ENCODE measurements at regions not wholly inside any gene's neighbourhood (a gene's known extent, or its start where the extent isn't known, plus 50 kb on each side); places are given as distances from the start of the nearest gene placed in this dataset.

DNA sequence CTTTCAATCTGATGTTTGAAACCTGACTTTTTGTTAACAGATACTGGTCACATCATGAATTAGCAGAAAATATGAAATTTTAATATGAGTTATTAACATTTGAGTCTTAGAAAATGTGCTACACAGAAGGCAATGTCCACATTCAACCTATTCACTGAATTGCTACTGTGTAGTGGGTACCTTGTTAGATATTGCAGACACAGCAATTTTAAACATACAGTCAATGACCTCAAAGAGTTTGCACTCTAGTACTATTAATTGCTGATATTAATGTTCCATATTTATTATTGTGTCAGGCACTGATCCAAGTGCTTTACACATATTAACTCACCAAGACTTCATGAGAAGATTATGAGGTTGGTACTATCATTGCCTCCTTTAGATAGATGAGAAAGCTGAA, 385.4 kb upstream of the PKDCC start:
- no peak for DNase-seq (ENCODE audit: low read depth, low spot score)

DNA sequence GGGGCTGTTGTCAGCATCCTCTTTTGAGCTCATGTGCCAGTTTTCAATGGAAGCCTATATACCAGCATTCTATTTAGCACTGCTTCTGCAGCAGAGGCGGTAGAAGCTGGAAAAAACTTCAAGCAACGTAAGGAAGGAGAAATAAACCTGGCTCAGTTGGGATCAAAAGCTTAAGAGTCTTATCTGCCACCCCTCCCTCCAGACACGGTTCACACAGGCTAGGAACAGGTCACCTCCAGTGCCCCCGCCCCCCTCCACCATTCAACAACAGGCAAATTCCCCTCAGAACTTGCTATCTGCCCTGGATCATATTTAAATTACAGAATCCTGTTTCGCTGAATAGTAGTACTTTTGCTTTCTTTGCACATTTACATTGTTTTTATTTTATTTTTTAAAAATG, 384.8 kb upstream of the PKDCC start:
- no peak for DNase-seq (ENCODE audit: low read depth, low spot score)

DNA sequence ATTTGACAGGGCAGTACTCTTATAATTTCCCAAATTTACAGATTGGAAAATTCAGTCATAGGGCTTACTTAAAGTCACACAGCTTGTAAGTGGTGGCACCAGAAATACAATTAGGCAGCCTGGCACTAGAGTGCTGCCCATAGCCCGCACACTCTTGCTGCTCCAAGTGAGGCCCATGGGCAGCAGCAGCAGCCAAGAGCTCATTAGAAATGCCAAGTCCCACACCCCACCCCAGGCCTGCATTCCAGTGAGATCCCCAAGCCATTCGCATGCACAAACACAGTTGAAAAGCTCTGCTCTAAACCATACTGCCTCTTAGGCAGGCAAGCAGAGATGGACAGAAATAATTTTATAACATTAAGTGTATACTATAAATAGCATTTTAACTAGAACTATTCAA, 379.3 kb upstream of the PKDCC start:
- no peak for DNase-seq (ENCODE audit: low read depth, low spot score)

DNA sequence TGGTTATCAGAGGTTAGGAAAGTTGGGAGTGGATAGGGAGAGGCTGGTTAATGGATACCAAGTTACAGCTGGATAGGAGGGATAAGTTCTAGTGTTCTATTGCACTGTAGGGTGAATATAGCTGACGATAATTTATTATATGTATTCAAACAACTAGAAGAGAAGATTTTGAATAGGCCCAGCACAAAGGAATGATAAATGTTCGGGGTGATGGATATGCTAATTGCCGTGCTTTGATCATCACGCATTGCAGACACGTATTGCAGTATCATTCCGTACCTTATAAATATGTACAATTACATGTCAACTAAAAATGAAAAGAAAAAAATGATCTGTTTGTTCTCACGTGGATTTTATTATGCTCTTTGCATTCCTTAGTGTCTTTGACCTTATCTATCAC, 369.2 kb upstream of the PKDCC start:
- DNase-seq (ENCODE audit: low read depth, low spot score), result no peak

DNA sequence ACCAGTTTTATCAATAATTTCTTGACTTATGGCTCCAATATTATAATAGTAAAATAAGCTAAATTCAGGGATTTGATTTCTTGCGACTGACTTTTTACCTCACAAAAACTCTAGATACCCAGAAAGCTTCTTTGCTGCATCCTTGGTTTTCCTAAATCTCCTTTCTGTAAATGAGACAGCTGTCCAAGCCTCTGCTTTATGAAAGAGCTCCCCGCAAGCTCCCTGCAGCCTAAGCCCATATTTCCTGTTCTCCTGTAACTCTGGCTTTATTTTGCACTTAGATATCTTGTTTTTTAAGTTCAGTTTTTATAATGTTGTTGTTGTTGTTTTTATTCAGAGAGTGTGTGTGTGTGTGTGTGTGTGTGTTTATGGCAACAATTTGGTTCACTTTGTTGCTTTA, 361.7 kb upstream of the PKDCC start:
- DNase-seq (ENCODE audit: low read depth, low spot score), result no peak

DNA sequence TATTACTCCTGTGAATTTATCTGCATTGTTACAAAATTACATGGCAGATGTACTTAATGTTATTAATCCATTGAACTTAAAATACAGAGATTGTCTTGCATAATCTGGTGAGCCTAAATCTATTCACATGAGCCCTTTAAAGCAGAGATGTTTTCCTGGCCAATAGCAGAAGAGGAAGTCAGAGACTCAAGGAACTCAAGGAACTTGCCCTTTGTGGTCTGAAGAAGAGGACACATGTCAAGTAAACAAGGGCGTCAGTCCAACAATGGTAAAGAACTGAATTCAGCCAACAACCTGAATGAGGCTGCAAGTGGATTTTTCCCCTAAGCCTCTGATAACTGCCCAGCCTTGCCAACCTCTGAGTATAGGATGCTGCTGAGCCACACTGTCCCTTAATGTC, 356.3 kb upstream of the PKDCC start:
- no peak for DNase-seq (ENCODE audit: low read depth, low spot score)

DNA sequence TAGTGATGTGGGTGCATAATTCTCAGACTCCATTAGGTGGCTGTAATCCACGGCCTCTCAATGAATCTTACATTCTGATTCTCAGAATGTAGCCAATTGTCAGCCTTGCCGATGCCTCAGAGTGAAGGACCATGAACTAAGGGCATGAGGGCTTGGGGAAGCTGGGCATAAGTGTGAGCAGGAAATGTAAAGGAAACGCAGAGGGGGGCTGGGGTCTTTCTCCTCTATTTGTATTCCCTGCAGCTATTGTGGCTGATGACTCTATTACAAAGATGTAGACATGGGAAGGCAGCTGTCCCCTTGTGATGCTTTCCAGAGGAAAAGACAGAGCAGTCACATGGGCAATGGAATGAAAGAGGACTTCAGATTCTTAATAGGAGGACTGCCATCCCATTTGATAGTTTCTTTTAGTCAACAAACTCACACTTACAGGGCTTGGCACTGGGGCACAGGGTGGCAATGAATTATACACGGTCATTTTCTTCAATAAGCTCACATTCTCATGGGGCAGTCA, 353.2 kb upstream of the PKDCC start:
- no peak for DNase-seq (ENCODE audit: low read depth, low spot score)

DNA sequence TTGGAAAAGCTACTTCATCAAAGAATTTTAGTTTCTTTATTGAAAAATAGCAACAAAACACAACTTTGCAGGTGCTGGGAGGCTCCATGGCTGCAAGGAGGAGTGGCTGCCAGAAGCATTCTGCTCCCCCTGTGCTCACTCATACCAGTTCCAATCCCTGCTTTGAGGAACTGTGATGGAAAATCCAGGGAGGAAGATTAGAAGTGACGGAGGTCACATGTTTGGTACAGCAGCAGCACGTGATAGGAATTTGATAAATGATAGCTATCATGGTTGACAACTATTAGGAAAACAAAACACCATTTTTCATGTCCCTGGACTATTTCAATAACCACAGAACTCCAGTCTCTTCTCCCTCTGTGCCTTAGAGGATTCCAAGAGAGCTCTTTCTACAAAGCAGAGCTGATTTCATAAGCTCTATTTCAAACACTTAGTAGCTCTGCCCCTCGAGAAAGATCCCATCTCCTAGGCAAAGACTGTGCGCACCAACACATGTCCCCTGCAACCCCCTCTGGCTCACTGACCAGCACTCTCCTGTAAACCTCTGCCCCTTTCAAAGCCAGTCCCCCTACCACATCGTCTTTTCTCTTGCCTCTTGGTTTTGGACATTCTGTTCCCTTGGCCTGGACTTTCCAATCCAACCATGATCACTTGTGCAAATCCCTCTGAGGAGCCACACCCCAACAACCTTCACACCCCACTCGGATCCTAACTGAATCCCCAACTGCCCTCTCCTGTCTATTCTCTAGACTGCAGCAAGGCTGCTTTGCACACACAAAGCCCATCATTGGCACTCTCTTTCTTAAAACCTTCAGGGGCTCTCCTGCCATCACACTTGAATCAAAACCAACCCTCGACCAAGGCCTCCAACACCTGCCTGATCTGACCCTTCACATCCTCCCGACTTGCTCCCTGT, 352.4 kb upstream of the PKDCC start:
- DNase-seq (ENCODE audit: low read depth, low spot score), result no peak

DNA sequence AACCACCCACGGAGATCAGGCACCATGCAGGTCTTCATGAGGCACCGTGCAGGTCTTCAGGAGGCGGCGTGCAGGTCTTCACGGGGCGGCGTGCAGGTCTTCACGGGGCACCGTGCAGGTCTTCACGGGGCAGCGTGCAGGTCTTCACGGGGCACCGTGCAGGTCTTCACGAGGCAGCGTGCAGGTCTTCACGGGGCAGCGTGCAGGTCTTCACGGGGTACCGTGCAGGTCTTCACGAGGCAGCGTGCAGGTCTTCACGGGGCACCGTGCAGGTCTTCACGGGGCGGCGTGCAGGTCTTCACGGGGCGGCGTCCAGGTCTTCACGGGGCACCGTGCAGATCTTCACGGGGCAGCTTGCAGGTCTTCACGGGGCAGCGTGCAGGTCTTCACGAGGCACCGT, 350.4 kb upstream of the PKDCC start:
- DNase-seq (ENCODE audit: low read depth, low spot score), result no peak

DNA sequence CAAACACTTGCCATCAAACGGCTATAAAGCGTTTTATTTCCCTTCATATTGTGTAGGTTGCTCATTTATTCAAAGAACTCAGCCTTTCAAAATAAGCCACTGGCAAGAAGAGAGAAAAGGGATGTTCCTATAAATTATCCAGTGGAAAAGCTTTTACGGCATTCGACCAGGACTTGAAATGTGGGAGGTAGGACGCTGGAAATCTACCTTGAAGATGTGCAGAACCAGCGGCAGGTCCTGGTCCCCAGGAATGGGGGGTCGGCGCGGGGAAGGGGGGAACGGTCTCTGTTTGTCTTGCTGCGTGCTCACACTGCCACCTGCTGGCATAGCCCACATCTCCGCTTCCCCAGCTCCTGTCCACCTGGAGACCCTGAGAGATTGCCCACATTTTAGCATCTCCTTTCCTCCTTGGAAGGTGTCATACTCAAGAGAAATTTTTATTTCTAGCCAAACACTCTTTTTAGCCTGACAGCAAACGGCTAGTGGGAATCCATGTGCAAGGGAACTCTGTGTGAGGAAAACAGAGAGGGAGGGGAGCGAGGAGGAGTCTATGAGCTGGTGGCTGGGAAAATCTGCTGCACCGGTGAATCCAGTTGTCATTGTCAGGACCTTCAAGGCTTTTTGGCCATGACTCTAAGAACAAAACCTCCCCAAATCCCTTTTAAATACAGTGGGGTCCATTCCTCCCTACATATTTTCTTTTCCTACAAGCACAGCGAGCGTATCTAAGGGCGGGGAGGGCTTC, 349.0 kb upstream of the PKDCC start:
- no peak for DNase-seq (ENCODE audit: low read depth, low spot score)

DNA sequence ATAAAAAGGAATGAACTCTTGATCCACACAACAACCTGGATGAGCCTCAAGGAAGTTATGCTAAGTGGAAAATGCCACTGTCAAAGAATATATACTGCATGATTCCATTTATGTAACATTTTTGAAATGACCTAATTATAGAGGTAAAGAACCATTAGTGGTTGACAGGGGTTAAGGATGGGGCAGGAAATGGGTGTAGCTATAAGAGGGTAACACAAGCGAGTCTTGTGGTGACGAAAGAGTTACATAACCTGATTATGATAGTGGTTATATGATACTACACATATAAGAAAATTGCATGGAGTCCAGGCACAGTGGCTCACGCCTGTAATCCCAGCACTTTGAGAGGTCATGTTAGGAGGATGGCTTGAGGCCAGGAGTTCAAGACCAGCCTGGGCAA, 346.6 kb upstream of the PKDCC start:
- no peak for DNase-seq (ENCODE audit: low read depth, low spot score)

DNA sequence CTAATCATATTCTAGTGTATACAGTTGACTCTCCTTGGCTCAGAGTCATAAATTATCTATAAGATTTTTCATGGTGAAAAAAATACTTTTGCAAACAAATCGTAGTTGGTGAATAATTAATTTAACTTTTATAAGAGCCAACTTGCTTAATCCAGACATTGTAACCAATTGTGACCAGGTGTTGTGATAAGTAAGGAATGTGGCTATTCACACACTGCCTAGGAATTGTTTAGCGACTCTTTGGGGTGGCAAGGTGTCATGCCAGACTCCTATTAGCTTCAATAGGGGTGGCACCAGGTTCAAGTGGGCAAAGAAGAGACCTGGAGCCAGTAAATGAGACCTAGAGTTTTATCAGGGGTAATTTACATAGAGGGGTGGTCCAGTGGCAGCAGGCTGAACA, 344.7 kb upstream of the PKDCC start:
- no peak for DNase-seq (ENCODE audit: low read depth, low spot score)

DNA sequence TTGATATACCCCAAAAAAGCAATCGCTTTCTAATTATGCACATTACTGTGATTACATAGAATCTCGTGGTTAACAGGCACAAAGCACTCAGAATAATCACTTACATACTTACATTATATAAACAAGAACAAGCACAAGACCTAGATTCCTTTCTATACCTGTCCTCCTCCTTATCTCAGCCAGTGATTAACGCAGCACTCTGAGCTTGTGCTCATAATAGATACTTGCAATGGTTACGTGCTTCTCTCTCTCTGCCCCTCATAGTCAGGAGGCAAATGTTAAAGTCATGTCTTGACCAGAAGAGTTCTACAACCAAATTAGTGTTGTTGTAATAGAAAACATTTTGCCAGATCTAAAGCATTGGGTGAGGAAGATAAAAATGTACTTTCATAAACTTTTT, 342.2 kb upstream of the PKDCC start:
- no peak for DNase-seq (ENCODE audit: low read depth, low spot score)

DNA sequence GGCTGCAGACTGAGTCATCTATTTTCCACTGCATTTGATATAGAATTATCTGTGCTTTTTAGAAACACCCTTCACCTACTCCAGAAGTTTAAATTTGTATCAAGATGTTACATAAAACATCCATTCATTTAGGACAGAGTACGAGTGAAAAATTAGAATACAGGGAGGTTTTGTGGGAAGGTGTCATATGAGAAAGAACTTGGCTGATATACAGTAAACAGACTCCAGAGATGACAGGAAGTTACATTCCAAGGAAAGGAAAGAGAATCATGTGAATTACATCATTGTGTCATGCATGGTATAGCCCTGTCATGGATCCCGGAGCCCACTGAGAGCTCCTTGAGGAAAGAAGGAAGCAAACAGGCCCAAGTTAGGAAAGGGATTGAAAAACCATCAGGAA, 341.5 kb upstream of the PKDCC start:
- no peak for DNase-seq (ENCODE audit: low read depth, low spot score)

DNA sequence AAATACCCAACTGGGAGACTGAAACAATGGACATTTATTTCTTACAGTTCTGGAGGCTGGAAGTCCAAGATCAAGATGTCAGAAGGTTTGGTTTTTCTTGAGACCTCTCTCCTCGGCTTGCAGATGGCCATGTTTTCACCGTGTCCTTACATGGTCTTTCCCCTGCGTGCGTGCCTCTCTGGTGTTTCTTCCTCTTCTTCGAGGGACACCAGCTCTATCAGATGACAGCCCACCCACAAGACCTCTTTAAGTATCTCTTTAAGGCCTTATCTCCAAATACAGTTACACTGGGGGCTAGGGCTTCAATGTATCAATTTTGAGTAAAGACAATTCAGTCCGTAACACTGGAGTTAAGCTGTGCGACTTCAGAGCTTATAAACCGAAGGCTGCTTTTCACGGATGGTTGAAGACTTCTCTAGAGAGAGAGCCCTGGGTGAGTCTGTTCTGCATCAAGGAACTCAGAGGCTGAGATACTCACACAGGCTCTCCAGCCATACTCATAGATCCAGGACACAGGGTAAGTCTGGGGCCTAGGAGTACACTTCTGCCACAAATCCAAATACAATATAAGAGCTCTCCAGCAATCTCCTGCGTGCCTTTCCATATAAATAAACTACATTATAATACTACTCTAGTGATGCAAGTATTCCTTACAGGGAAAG, 339.9 kb upstream of the PKDCC start:
- no peak for DNase-seq (ENCODE audit: low read depth, low spot score)

DNA sequence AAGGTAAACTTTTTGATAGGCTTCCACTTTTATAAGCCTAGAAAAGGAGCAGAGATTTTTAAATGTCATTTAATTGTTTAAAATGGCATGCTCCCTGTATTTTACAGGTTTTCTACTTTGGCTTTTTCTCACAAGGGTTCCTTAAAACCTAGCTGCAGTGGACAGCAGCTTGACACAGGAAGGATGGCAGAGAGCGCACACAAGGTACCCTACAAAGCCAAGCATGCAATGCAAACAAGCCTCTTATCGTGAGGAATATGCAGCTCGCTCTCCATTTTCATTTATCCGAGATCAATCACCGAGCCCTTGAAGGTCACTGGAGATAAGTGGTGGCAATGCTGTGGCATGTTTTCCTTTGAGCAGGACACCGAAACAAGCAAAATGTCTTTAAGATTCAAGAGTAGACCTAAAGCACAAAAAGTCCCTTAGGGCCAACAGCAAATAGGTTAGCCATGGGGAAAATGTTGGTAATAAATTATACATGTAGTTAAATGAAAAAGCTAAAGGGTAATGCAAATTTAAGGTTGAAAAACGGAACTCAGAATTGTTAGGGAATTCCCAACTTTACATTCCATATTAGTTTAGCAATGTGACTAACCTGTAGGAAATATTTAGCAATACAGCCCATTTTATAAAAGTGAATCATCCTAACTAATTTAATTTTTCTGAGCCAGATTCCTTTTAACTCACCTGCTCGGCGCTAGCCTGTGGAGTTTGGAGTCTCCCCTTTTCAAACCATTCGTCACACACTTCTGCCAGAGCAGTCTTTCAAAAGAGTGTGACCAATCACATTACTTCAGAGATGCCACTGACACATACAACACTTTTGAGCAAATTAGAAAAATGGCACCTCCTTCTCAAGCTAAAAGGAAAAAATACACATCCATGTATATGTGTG, 337.9 kb upstream of the PKDCC start:
- DNase-seq (ENCODE audit: low read depth, low spot score), result no peak

DNA sequence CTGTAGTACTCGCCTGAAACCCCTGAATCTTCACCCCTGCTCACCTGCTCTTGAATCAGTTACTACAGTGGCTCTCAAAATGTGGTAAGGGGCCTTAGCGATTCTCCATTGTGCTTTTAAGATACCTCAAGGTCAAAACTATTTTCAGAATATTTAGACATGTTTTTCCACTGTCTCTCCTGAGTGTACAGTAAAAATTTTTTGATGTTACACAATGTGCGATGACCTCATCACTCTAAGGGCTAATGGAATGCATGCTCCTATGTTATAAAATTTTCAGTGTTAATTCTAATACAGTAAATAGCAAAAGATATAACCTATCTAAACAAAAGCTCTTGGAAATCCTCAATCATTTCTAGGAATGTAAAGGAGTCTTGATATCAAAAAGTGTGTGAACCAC, 336.9 kb upstream of the PKDCC start:
- no peak for DNase-seq (ENCODE audit: low read depth, low spot score)

DNA sequence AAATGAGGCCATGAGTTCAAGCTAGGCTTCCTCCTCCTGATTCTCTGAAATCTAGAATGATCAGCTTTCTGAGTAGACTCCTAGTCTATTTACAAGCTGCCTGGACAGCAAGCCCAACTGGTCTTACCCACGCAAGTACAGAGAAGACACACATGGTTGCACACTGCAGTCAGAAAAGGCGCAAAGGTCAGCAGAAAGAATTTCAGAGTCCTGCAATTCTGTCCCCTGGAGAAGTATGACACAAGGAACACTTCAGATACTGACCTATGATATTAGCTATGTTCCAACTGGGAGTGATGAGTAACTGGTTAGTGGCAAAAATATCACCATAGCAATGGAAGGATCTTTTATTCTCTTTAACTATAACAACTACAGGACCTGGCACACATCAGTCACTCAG, 336.1 kb upstream of the PKDCC start:
- no peak for DNase-seq (ENCODE audit: low read depth, low spot score)

DNA sequence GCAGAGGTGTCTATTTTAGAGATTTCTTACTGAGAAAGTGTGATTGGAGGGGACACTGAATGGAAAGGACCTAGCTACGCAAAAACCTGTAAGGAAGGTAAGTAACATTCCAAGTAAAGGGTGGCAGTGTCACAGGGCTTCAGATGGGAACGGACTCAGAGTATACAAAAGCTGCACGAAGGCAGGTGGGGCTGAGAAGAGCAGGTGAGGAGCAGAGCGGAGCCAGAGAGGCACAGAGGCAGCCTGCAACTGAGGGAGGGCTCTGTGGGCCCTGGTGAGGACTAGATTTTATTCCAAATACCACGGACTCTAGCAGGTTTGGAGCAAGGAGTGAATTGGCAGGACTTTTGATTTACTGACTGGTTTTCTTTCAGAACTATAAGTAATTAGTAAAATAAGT, 331.3 kb upstream of the PKDCC start:
- DNase-seq (ENCODE audit: low read depth, low spot score), result no peak

DNA sequence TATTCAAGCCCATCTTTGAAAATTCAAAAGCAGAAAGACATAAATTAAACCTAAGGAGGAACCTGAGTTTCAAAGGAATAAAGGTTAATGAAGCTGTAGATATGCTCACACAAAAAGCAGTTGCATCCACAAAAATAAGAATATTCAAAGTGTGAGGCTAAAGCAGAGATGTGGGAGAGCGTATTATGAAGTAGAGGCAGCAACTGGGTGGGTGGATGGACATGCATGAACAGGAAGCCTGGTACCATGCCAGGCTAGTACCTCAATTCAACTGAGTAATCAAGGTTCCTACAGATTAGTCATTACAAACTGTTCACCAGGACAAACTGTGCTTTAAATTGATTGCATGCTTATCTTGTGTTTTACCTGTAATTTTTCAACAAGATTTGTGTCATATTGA, 330.0 kb upstream of the PKDCC start:
- no peak for DNase-seq (ENCODE audit: low read depth, low spot score)

DNA sequence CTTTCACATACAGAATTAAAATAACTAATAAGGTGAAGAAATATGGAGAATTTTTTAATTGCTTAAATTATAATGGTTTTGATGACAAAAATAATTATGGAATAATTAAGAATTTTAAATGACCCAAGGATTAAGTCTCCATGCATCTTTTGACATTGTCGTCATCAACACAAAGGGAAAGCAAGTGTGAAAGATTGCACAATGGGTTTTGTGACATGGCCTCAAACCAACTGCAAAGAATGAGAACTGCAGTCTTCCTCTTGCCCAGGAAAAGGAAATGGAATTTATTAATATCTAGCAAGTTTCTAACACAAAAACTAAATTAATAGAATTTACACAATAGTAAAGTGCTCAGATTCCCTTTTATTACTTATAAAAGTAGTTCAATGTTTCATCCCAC, 329.1 kb upstream of the PKDCC start:
- DNase-seq (ENCODE audit: low read depth, low spot score), result no peak

All from iPS DF 19.7 (cell line).